Parathyroid adenoma (tissue), 2 donors: ENCODE measurements at regions not wholly inside any gene's neighbourhood (a gene's known extent, or its start where the extent isn't known, plus 50 kb on each side); places are given as distances from the start of the nearest gene placed in this dataset.

Experiments used
- H2AFZ ChIP-seq: fragments of 300-600 bp; sonication (generic); one replicate; pipeline ENCODE4 v1.7.0; 2017; ENCODE audit warnings: antibody characterized with exemption, mild to moderate bottlenecking
- H3K27ac ChIP-seq: fragments of 300-600 bp; sonication (generic); one replicate; pipeline ENCODE4 v1.7.0; 2017
- H3K27me3 ChIP-seq: fragments of 300-600 bp; sonication (generic); one replicate; pipeline ENCODE4 v1.7.0; 2017; ENCODE audit warnings: low read length; ENCODE audit not compliant: control insufficient read depth, insufficient read depth
- H3K36me3 ChIP-seq: fragments of 300-600 bp; sonication (generic); one replicate; pipeline ENCODE4 v1.7.0; 2017; ENCODE audit warnings: low read length; ENCODE audit not compliant: control insufficient read depth, insufficient read depth
- H3K4me1 ChIP-seq: fragments of 300-600 bp; sonication (generic); one replicate; pipeline ENCODE4 v1.7.0; 2017; ENCODE audit warnings: control low read depth
- H3K4me2 ChIP-seq: fragments of 300-600 bp; sonication (generic); one replicate; pipeline ENCODE4 v1.7.0; 2017; ENCODE audit warnings: low read length
- H3K4me3 ChIP-seq: fragments of 300-600 bp; sonication (generic); one replicate; pipeline ENCODE4 v1.7.0; 2017; ENCODE audit warnings: low read depth, low read length
- H3K79me2 ChIP-seq: fragments of 300-600 bp; sonication (generic); one replicate; pipeline ENCODE4 v1.7.0; 2017; ENCODE audit warnings: control low read depth
- H3K9ac ChIP-seq: fragments of 300-600 bp; sonication (generic); one replicate; pipeline ENCODE4 v1.7.0; 2017; ENCODE audit warnings: mild to moderate bottlenecking
- H3K9me3 ChIP-seq: fragments of 300-600 bp; sonication (generic); one replicate; pipeline ENCODE4 v1.7.0; 2017; ENCODE audit warnings: low read length; ENCODE audit not compliant: control insufficient read depth
- TF ChIP-seq, protein P1 (sequence below): fragments of 300-600 bp; sonication (generic); IDR thresholded peaks from one replicate; pipeline ENCODE4 v1.7.0; 2017; ENCODE audit warnings: antibody characterized with exemption, mild to moderate bottlenecking
- donor health status: primary hyperparathyroidism.

DNA sequence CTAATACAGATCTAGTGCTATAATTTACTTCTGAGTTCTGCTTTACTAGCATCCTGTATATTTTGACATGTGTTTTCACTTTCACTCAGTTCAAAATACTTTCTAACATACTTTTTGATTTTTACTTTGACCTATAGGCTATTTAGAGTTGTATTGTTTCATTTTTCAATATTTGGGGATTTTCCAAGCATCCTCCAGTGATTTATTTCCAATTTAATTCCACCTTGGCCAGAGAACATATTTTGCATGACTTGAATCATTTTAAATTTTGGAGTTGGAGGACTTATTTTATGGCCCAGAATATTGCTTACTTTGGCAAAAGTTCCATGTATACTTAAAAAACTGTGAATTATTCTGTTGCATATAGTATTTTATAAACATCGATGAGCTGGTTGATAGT lies 1215.6 kb upstream of the MAP3K7 start:
- Histone ChIP-seq H3K4me1 (no peaks in the 10 kb centered on the region), H3K9me3 (no peaks in the 10 kb centered on the region), H3K27ac (no peak overlapping the region), H3K36me3 (no peaks in the 10 kb centered on the region), H3K79me2 (no peaks in the 10 kb centered on the region), H3K4me2 (no peak overlapping the region), H3K27me3 (no peaks in the 10 kb centered on the region), H3K4me3 (no peak overlapping the region), H2AFZ (no peak overlapping the region), H3K9ac (no peak overlapping the region)
- TF ChIP-seq, protein P1, sequence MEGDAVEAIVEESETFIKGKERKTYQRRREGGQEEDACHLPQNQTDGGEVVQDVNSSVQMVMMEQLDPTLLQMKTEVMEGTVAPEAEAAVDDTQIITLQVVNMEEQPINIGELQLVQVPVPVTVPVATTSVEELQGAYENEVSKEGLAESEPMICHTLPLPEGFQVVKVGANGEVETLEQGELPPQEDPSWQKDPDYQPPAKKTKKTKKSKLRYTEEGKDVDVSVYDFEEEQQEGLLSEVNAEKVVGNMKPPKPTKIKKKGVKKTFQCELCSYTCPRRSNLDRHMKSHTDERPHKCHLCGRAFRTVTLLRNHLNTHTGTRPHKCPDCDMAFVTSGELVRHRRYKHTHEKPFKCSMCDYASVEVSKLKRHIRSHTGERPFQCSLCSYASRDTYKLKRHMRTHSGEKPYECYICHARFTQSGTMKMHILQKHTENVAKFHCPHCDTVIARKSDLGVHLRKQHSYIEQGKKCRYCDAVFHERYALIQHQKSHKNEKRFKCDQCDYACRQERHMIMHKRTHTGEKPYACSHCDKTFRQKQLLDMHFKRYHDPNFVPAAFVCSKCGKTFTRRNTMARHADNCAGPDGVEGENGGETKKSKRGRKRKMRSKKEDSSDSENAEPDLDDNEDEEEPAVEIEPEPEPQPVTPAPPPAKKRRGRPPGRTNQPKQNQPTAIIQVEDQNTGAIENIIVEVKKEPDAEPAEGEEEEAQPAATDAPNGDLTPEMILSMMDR, result no peak

DNA sequence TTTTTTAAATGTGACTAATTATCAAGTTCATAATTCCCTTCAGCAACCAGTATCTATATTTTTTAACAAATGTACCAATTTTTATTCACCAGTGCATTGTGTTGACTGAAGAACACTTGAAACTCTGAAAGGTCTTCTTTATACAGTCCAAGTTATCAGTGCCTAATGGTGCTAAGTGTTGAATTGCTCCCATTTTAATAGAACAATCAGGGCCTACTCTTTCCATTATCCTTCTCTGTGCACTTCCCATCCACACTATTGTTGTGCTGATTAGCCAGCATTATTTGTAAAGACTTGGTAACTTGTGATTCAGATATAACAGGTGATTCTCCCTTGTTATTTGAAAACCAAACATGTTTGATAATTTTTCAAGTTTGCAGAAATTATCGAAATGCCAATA lies 1209.7 kb upstream of the MAP3K7 start:
- no peak overlapping the region for H3K27ac ChIP-seq
- no peaks in the 10 kb centered on the region for H3K79me2 ChIP-seq
- no peak overlapping the region for H3K4me2 ChIP-seq
- H3K27me3 ChIP-seq, result no peaks in the 10 kb centered on the region
- H3K4me1 ChIP-seq, result no peaks in the 10 kb centered on the region
- H3K9ac ChIP-seq, result no peak overlapping the region
- TF ChIP-seq, protein P1, result no peak
- no peaks in the 10 kb centered on the region for H3K36me3 ChIP-seq
- H3K9me3 ChIP-seq, result no peaks in the 10 kb centered on the region
- H2AFZ ChIP-seq, result no peak overlapping the region
- H3K4me3 ChIP-seq, result no peak overlapping the region

DNA sequence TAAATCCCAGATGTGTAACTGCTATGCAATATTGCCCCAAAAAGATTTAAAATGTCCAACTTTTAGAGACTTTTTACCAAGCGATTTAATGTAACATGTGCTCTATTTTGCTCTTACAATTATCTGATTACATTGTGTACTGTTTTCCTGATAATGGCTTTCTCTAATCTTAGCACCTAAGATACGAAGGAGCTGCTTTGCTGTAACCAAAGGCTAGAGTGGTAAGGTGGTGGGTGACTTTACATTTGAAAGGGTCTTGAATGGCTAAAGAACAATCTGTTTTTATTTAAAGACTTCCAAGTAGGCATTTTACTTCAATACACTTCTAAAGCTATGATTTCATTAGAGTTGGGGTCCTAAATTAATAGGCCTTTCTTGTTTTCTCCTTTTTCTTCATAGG lies 1201.6 kb upstream of the MAP3K7 start:
- no peak overlapping the region for H3K4me3 ChIP-seq
- H3K27me3 ChIP-seq, result no peaks in the 10 kb centered on the region
- H3K79me2 ChIP-seq, result no peaks in the 10 kb centered on the region
- no peaks in the 10 kb centered on the region for H3K4me1 ChIP-seq
- no peaks in the 10 kb centered on the region for H3K9me3 ChIP-seq
- H3K9ac ChIP-seq, result no peak overlapping the region
- H3K36me3 ChIP-seq, result no peaks in the 10 kb centered on the region
- H3K27ac ChIP-seq, result no peak overlapping the region
- H3K4me2 ChIP-seq, result no peak overlapping the region
- no peak overlapping the region for H2AFZ ChIP-seq
- TF ChIP-seq, protein P1, result no peak

DNA sequence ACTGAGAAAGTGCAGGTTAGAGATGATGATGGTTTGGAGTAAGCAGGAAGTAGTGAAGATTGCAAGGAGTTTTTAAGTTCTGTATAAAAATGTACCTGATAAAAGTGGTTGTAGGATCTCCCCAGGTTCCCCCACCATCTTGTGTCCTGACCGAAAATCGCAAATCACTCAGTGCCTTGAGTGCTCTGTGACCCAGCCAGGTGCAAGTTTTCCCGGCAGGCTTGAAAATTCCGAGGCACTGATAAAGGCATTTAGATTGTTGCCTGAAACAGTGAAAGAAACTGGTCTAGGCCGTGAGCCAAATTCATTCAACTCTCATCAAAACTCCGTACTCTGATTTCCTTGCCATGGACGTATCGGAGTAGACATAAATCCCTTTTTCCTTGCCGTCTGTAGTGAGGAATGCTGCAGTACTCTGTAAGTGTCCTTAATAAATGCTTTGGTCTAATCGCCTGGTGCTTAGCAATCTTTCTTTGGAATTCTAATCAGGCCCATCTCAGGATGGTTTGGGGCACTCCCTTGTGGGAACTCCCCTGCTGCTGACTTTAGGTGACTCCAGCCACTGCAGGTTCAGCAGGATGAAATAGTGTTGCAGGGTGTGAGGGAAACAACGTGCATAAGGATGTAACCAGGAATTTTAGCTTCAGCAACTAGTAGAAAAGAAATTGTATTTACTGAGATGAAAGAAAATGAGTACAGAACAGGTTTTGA lies 1199.8 kb upstream of the MAP3K7 start:
- TF ChIP-seq, protein P1, result no peak
- no peaks in the 10 kb centered on the region for H3K79me2 ChIP-seq

DNA sequence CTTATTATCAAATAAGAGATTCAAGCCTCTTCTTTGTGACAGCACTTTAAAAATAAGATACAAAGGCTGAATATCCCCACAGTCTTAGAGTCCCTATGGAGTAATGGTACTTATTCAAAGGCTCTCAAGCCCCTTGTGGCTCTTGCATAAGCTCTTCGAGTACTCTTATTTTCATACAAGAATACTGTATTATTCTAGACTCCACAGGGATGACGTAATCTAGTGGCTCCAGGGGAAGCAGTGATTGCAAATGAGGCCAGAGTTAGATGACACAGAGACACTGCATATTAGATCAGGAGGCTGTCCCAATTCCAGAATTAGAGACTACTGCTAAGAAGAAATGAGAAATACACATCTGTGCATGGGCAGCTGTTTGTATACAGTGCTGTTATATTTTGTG lies 1195.9 kb upstream of the MAP3K7 start:
- Histone ChIP-seq H3K4me1 (no peaks in the 10 kb centered on the region), H3K9me3 (no peaks in the 10 kb centered on the region), H3K79me2 (no peaks in the 10 kb centered on the region), H3K4me2 (no peak overlapping the region), H3K27me3 (no peaks in the 10 kb centered on the region), H3K9ac (no peak overlapping the region), H3K36me3 (no peaks in the 10 kb centered on the region), H3K27ac (no peak overlapping the region), H2AFZ (no peak overlapping the region), H3K4me3 (no peak overlapping the region)
- TF ChIP-seq, protein P1, result no peak

More for the DNA sequence above, 1199.8 kb upstream of the MAP3K7 start:
- Histone ChIP-seq H3K9me3 (no peaks in the 10 kb centered on the region), H3K4me3 (no peak overlapping the region), H3K4me1 (no peaks in the 10 kb centered on the region), H3K27me3 (no peaks in the 10 kb centered on the region), H3K9ac (no peak overlapping the region), H3K36me3 (no peaks in the 10 kb centered on the region), H3K4me2 (no peak overlapping the region), H2AFZ (no peak overlapping the region), H3K27ac (no peak overlapping the region)
